ENCODE measurements at regions not wholly inside any gene's neighbourhood (a gene's known extent, or its start where the extent isn't known, plus 50 kb on each side); places are given as distances from the start of the nearest gene placed in this dataset.

GRCh38 chr2:157032017-157032416, 225.5 kb upstream of the GALNT5 start:
- Histone ChIP-seq H2AFZ (no peak overlapping the region), H3K4me1 (ENCODE audit: insufficient read depth) (no peaks in the 10 kb centered on the region), H3F3A (replicated peaks; ENCODE audit: low read depth) (no peaks in the 10 kb centered on the region), H3K9me2 (ENCODE audit: insufficient read depth) (no peaks in the 10 kb centered on the region), H3K27ac (ENCODE audit: low read depth) (no peak overlapping the region), H4K20me1 (replicated peaks; ENCODE audit: insufficient read depth) (no peaks in the 10 kb centered on the region), H3K4me2 (no peak overlapping the region), H3K79me2 (replicated peaks; ENCODE audit: insufficient read depth) (no peaks in the 10 kb centered on the region), H3K36me3 (ENCODE audit: insufficient read depth) (no peaks in the 10 kb centered on the region), H3K4me3 (no peak overlapping the region), H3K27me3 (ENCODE audit: insufficient read depth) (no peaks in the 10 kb centered on the region)
- DNase-seq (ENCODE audit: low spot score) (no peak), ATAC-seq (no peak)
- H3K27ac Mint-ChIP-seq: no peak overlapping the region
- H3K4me3 Mint-ChIP-seq: no peak overlapping the region
- no peaks in the 10 kb centered on the region for H3K27me3 Mint-ChIP-seq (ENCODE audit: insufficient read depth, low read depth, poor library complexity)
- no peaks in the 10 kb centered on the region for H3K4me1 Mint-ChIP-seq
- H3K9me3 Mint-ChIP-seq: no peaks in the 10 kb centered on the region
- TF ChIP-seq ZNF331 (CRISPR knock-in tag; IDR thresholded peaks at IDR 0.05; ENCODE audit: low read depth): no peak
- TF ChIP-seq ZNF462 (CRISPR knock-in tag; IDR thresholded peaks at IDR 0.05): no peak
- no peak for TF ChIP-seq ETS1 (IDR thresholded peaks at IDR 0.05)
- no peaks in the 10 kb centered on the region for H3K36me3 Mint-ChIP-seq (ENCODE audit: low read depth)

- H3K36me3 ChIP-seq (ENCODE audit: insufficient read depth): no peaks in the 10 kb centered on the region
- ATAC-seq (no peak), DNase-seq (ENCODE audit: low spot score) (no peak)
- no peak overlapping the region for H3K4me3 ChIP-seq
- no peaks in the 10 kb centered on the region for H3K79me2 ChIP-seq (replicated peaks; ENCODE audit: insufficient read depth)
- no peaks in the 10 kb centered on the region for H3K27me3 Mint-ChIP-seq (ENCODE audit: insufficient read depth, low read depth, poor library complexity)
- no peaks in the 10 kb centered on the region for H4K20me1 ChIP-seq (replicated peaks; ENCODE audit: insufficient read depth)
- no peak overlapping the region for H3K27ac Mint-ChIP-seq
- H3K4me2 ChIP-seq: no peak overlapping the region
- H3K27me3 ChIP-seq (ENCODE audit: insufficient read depth): no peaks in the 10 kb centered on the region
- no peak overlapping the region for H3K27ac ChIP-seq (ENCODE audit: low read depth)
- no peaks in the 10 kb centered on the region for H3K4me1 ChIP-seq (ENCODE audit: insufficient read depth)
- H2AFZ ChIP-seq: no peak overlapping the region
- no peaks in the 10 kb centered on the region for H3K9me3 Mint-ChIP-seq
- H3K9me2 ChIP-seq (ENCODE audit: insufficient read depth): no peaks in the 10 kb centered on the region
- H3K4me3 Mint-ChIP-seq: no peak overlapping the region
- no peaks in the 10 kb centered on the region for H3F3A ChIP-seq (replicated peaks; ENCODE audit: low read depth)
- H3K4me1 Mint-ChIP-seq: no peaks in the 10 kb centered on the region
- H3K36me3 Mint-ChIP-seq (ENCODE audit: low read depth): no peaks in the 10 kb centered on the region
- no peak for TF ChIP-seq CTCF (conservative IDR thresholded peaks at IDR 0.05; ENCODE audit: low read depth in 2 of 2)
- no peak for TF ChIP-seq CREB1 (CRISPR knock-in tag; IDR thresholded peaks at IDR 0.05; ENCODE audit: low read depth)
- no peak for TF ChIP-seq ETS1 (IDR thresholded peaks at IDR 0.05)
- no peak for TF ChIP-seq JUNB (IDR thresholded peaks at IDR 0.05; ENCODE audit: unreplicated experiment)
- TF ChIP-seq EZH2phosphoT487 (IDR thresholded peaks at IDR 0.05; ENCODE audit: unreplicated experiment): no peak
- no peak for TF ChIP-seq REST (IDR thresholded peaks at IDR 0.05; ENCODE audit: unreplicated experiment)
These were observed 220.8 kb upstream of the GALNT5 start for GRCh38 chr2:157036726-157037125.
